ENCODE measurements at regions not wholly inside any gene's neighbourhood (a gene's known extent, or its start where the extent isn't known, plus 50 kb on each side); places are given as distances from the start of the nearest gene placed in this dataset.
"Not testable (repeated sequence)": the region's sequence is repeated elsewhere in the genome, so short reads cannot be mapped to it uniquely, and the experiment has no call there.

GRCh38 chr1:70779571-70779970, 268.0 kb downstream of the PTGER3 start:
- Histone ChIP-seq H3K4me3 (no peak overlapping the region), H3K27me3 (no peaks in the 10 kb centered on the region), H3K9me3 (no peaks in the 10 kb centered on the region), H3K4me1 (no peaks in the 10 kb centered on the region), H3K27ac (no peak overlapping the region), H3K36me3 (no peaks in the 10 kb centered on the region)
- ATAC-seq (peak in 1 of 8 donors; percentile 37), DNase-seq (no peak)
- 65 to 77% methylated on average over 3 of the region's 3 CpGs for WGBS, 2 donors
- intact Hi-C loops (cut with DNase I), result no loop called here
- no peak for TF ChIP-seq CTCF (IDR thresholded peaks at IDR 0.05)

DNA sequence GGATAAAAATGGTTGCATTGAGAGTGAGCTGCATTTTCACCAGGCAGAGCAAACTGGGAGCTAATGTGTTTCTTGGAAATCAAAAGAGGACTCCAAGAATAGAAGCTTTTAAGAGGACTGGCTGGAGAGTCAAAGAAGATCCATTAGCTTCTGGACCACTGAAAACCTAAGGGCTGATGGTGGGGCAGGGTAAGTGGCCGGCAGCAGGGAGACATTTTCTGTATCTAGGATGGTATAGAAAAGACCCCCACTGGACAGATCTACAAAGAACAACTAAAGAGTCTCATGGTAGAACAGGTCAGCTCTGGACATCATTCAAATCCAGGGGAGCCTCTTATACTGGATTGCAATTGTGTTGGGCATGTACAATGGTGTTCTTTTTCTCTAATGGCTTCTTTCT, 262.3 kb downstream of the PTGER3 start:
- Histone ChIP-seq H3K4me3 (no peak overlapping the region), H3K4me1 (no peaks in the 10 kb centered on the region), H3K27ac (no peak overlapping the region), H3K27me3 (no peaks in the 10 kb centered on the region), H3K36me3 (no peaks in the 10 kb centered on the region), H3K9me3 (no peaks in the 10 kb centered on the region)
- ATAC-seq (no peak), DNase-seq (no peak)
- no peak for TF ChIP-seq CTCF (IDR thresholded peaks at IDR 0.05)
- intact Hi-C loops (cut with DNase I), result no loop called here
- 70 to 86% methylated on average over 1 of the region's 1 CpG for WGBS, 2 donors

DNA sequence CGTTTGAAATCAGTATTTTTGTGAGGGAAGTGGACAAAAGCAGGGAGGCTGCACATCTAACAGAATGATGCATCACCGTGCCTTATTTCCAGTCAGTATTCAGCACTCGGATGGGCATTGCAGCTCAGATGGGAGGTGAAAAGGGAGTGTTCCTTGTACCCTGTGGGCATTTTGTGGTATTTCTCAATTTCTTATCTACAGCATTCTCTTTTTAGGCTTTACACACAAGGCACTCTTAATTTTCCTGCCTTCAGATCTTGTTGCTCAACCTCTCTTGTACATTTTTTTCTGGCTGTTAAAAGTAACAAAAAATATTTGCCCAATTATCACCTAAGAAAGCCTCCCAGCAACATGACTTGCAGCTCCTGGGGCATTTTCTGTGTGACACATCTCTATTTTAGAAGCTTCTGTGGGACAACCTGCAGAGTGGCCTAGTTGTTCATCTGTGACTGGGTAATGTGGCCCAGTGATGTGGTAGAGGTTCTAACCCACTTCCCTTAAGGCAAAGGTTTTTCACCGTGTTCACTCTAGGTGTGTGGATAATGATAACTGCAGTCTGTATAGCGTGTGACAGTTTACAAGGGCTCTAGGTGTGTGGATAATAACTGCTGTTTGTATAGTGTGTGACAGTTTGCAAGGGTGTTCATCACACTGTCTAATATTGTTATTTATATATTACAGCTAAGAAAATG, 257.2 kb downstream of the PTGER3 start:
- no peaks in the 10 kb centered on the region for H3K36me3 ChIP-seq
- intact Hi-C loops (cut with DNase I), result no loop called here
- TF ChIP-seq CTCF (IDR thresholded peaks at IDR 0.05), result no peak
- H3K27ac ChIP-seq, result no peak overlapping the region
- DNase-seq (no peak), ATAC-seq (no peak)
- no peaks in the 10 kb centered on the region for H3K4me1 ChIP-seq
- 76 to 79% methylated on average over 5 of the region's 5 CpGs for WGBS, 2 donors
- no peaks in the 10 kb centered on the region for H3K27me3 ChIP-seq
- H3K4me3 ChIP-seq, result no peak overlapping the region
- no peaks in the 10 kb centered on the region for H3K9me3 ChIP-seq

DNA sequence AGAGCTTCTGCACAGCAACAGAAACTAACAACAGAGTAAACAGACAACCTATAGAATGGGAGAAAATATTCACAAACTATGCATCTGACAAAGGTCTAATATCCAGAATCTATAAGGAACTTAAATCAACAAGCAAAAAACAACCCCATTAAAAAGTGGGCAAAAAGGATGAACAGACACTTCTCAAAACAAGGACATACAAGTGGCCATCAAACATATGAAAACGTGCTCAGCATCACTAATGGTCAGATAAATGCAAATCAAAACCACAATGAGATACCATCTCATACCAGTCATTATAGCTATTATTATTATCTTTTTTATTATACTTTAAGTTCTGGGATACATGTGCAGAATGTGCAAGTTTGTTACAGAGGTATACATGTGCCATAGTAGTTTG, 252.6 kb downstream of the PTGER3 start:
- intact Hi-C loops (cut with DNase I); H3K27ac ChIP-seq; DNase-seq; H3K27me3 ChIP-seq; ATAC-seq; H3K36me3 ChIP-seq; H3K4me3 ChIP-seq; H3K4me1 ChIP-seq: not testable (repeated sequence)
- peaks cover 0 to 14% (median 0%) of the 10 kb centered on the region in 11 donors for H3K9me3 ChIP-seq
- WGBS, 2 donors, result 70 to 74% methylated on average over 1 of the region's 1 CpG

GRCh38 chr1:70796298-70796697, 251.3 kb downstream of the PTGER3 start:
- intact Hi-C loops (cut with DNase I); ATAC-seq; DNase-seq; H3K4me3 ChIP-seq; H3K27ac ChIP-seq; H3K27me3 ChIP-seq; H3K36me3 ChIP-seq; H3K4me1 ChIP-seq: not testable (repeated sequence)
- peaks cover 0 to 14% (median 0%) of the 10 kb centered on the region in 11 donors for H3K9me3 ChIP-seq
- WGBS, 2 donors, result 77 to 89% methylated on average over 1 of the region's 1 CpG

DNA sequence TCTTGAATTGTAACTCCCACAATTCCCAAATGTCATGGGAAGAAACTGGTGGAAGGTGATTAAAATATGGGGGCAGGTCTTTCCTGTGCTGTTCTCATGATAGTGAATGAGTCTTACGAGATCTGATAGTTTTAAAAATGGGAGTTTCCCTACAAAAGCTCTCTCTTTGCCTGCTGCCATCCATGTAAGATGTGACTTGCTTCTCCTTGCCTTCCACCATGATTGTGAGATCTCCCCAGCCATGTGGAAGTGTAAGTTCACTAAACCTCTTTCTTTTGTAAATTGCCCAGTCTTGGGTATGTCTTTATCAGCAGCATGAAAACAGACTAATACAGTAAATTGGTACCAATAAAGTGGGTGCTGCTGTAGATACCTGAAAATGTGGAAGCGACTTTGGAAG, 245.0 kb downstream of the PTGER3 start:
- WGBS, 2 donors, result 70 to 87% methylated on average over 2 of the region's 2 CpGs
- H3K4me3 ChIP-seq; H3K4me1 ChIP-seq; H3K27ac ChIP-seq; DNase-seq; ATAC-seq; H3K27me3 ChIP-seq; intact Hi-C loops (cut with DNase I); H3K36me3 ChIP-seq: not testable (repeated sequence)
- H3K9me3 ChIP-seq, result peaks cover 0 to 22% (median 0%) of the 10 kb centered on the region in 11 donors
